ENCODE measurements at regions not wholly inside any gene's neighbourhood (a gene's known extent, or its start where the extent isn't known, plus 50 kb on each side); places are given as distances from the start of the nearest gene placed in this dataset.

DNA sequence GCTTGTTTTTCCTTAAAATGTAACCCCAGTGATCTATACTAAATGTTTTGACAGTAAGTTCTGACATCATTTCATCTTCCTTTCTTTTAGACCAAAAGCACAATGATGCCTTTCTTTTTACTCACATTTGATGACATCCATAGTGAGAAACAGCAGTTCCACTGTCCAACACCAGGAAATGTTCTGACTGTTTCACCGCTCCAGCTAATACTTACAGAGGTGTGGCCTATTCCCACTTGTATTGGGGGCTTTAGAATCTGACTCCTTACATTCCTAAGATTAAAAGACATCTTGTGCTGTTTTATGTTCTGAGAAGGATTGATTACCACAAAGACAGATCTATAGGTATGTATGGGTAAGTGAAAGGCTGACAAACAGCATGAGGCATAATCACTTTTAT lies 1018.2 kb upstream of the PRMT6 start:
- no peak overlapping the region for H3K27ac Mint-ChIP-seq (ENCODE audit: unreplicated experiment)
- H3K36me3 Mint-ChIP-seq (ENCODE audit: insufficient read depth, unreplicated experiment), result no peaks in the 10 kb centered on the region
- intact Hi-C loops (cut with micrococcal nuclease; ENCODE audit: unreplicated experiment), result no loop called here
- ChIA-PET POLR2A (no interaction called here), CTCF (no interaction called here)
- DNase-seq, result no peak
- H3K9me3 Mint-ChIP-seq (ENCODE audit: unreplicated experiment), result no peaks in the 10 kb centered on the region
- Histone ChIP-seq H3K27me3 (replicated peaks; ENCODE audit: control insufficient read depth, insufficient read depth, low read length) (no peaks in the 10 kb centered on the region), H3K4me3 (ENCODE audit: low read depth, low read length) (no peak overlapping the region), H3K36me3 (ENCODE audit: control insufficient read depth, insufficient read depth, low read length) (no peaks in the 10 kb centered on the region), H3K9me3 (no peaks in the 10 kb centered on the region), H3K4me1 (no peaks in the 10 kb centered on the region)
- no peak overlapping the region for H3K4me3 Mint-ChIP-seq (ENCODE audit: unreplicated experiment)
- no peaks in the 10 kb centered on the region for H3K4me1 Mint-ChIP-seq (ENCODE audit: low read depth, unreplicated experiment)
- BruUV-seq (replicated peaks), result no TSS peak
- H3K27me3 Mint-ChIP-seq (ENCODE audit: insufficient read depth, unreplicated experiment), result no peaks in the 10 kb centered on the region
- TF ChIP-seq CTCF (IDR thresholded peaks at IDR 0.05; ENCODE audit: insufficient read depth in 1 of 2, low read depth in 1 of 2, low read length in 1 of 2, severe bottlenecking in 1 of 2, unreplicated experiment in 1 of 2), result no peak

DNA sequence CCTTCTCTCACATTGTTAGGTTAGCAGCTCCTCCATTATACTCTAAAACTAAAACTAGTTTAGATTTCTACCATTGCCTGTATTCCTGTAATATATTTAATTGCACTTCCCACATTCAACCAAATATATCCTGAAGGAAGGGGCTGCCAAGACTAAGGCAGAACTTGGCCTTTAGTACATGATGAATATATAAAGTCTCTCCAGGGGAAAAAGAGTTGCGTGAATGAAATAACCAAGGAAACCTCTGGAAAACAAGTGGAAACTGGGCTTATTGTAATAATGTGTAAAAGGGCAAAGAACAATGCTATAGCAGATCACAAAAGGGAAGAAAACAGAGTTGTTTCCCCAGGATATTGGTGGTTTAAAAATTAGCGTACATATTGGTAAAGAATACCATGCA lies 1012.5 kb upstream of the PRMT6 start:
- no TSS peak for BruUV-seq (replicated peaks)
- no peak overlapping the region for H3K4me3 Mint-ChIP-seq (ENCODE audit: unreplicated experiment)
- no peaks in the 10 kb centered on the region for H3K27me3 ChIP-seq (replicated peaks; ENCODE audit: control insufficient read depth, insufficient read depth, low read length)
- intact Hi-C loops (cut with micrococcal nuclease; ENCODE audit: unreplicated experiment), result no loop called here
- CTCF ChIA-PET, result no interaction called here
- H3K4me1 Mint-ChIP-seq (ENCODE audit: low read depth, unreplicated experiment), result no peaks in the 10 kb centered on the region
- H3K36me3 Mint-ChIP-seq (ENCODE audit: insufficient read depth, unreplicated experiment), result no peaks in the 10 kb centered on the region
- no peak for DNase-seq
- TF ChIP-seq CTCF (IDR thresholded peaks at IDR 0.05; ENCODE audit: insufficient read depth in 1 of 2, low read depth in 1 of 2, low read length in 1 of 2, severe bottlenecking in 1 of 2, unreplicated experiment in 1 of 2), result no peak
- H3K27ac Mint-ChIP-seq (ENCODE audit: unreplicated experiment), result no peak overlapping the region
- no peak overlapping the region for H3K4me3 ChIP-seq (ENCODE audit: low read depth, low read length)
- H3K36me3 ChIP-seq (ENCODE audit: control insufficient read depth, insufficient read depth, low read length), result no peaks in the 10 kb centered on the region
- H3K4me1 ChIP-seq, result no peaks in the 10 kb centered on the region
- no peaks in the 10 kb centered on the region for H3K9me3 ChIP-seq
- no peaks in the 10 kb centered on the region for H3K9me3 Mint-ChIP-seq (ENCODE audit: unreplicated experiment)
- POLR2A ChIA-PET, result no interaction called here
- H3K27me3 Mint-ChIP-seq (ENCODE audit: insufficient read depth, unreplicated experiment), result no peaks in the 10 kb centered on the region

GRCh38 chr1:106047210-106047609 lies 1009.3 kb upstream of the PRMT6 start:
- intact Hi-C loops (cut with micrococcal nuclease; ENCODE audit: unreplicated experiment), result no loop called here
- DNase-seq, result no peak
- H3K4me3 ChIP-seq (ENCODE audit: low read depth, low read length), result no peak overlapping the region
- no peak for TF ChIP-seq CTCF (IDR thresholded peaks at IDR 0.05; ENCODE audit: insufficient read depth in 1 of 2, low read depth in 1 of 2, low read length in 1 of 2, severe bottlenecking in 1 of 2, unreplicated experiment in 1 of 2)
- Mint-ChIP-seq H3K4me3 (ENCODE audit: unreplicated experiment) (no peak overlapping the region), H3K27me3 (ENCODE audit: insufficient read depth, unreplicated experiment) (no peaks in the 10 kb centered on the region), H3K27ac (ENCODE audit: unreplicated experiment) (no peak overlapping the region), H3K4me1 (ENCODE audit: low read depth, unreplicated experiment) (no peaks in the 10 kb centered on the region), H3K9me3 (ENCODE audit: unreplicated experiment) (no peaks in the 10 kb centered on the region), H3K36me3 (ENCODE audit: insufficient read depth, unreplicated experiment) (no peaks in the 10 kb centered on the region)
- H3K9me3 ChIP-seq, result no peaks in the 10 kb centered on the region
- H3K36me3 ChIP-seq (ENCODE audit: control insufficient read depth, insufficient read depth, low read length), result no peaks in the 10 kb centered on the region
- CTCF ChIA-PET, result no interaction called here
- H3K4me1 ChIP-seq, result peaks cover 11% of the 10 kb centered on the region
- POLR2A ChIA-PET, result no interaction called here
- no peaks in the 10 kb centered on the region for H3K27me3 ChIP-seq (replicated peaks; ENCODE audit: control insufficient read depth, insufficient read depth, low read length)
- BruUV-seq (replicated peaks), result no TSS peak
